ENCODE measurements at regions not wholly inside any gene's neighbourhood (a gene's known extent, or its start where the extent isn't known, plus 50 kb on each side); places are given as distances from the start of the nearest gene placed in this dataset.
"Not testable (repeated sequence)": the region's sequence is repeated elsewhere in the genome, so short reads cannot be mapped to it uniquely, and the experiment has no call there.

GRCh38 chr18:10256276-10256675 lies 198.2 kb upstream of the APCDD1 start:
- not testable (repeated sequence) for DNase-seq

- peak; percentile 37 for DNase-seq
Measured at GRCh38 chr18:10258836-10259474, 195.5 kb upstream of the APCDD1 start.

GRCh38 chr18:10259901-10260300 lies 194.5 kb upstream of the APCDD1 start:
- no peak for DNase-seq

GRCh38 chr18:10261344-10262276 lies 192.8 kb upstream of the APCDD1 start:
- peak; percentile 74 for DNase-seq

- no peak for DNase-seq
Measured at GRCh38 chr18:10262566-10262965, 191.9 kb upstream of the APCDD1 start.

- no peak for DNase-seq
Measured at GRCh38 chr18:10264260-10264659, 190.2 kb upstream of the APCDD1 start.

- DNase-seq: peak; percentile 33
Measured at GRCh38 chr18:10265560-10266333, 188.7 kb upstream of the APCDD1 start.

- DNase-seq: no peak
Measured at GRCh38 chr18:10266334-10266590, 188.2 kb upstream of the APCDD1 start.

- no peak for DNase-seq
Measured at GRCh38 chr18:10269261-10269660, 185.2 kb upstream of the APCDD1 start.

GRCh38 chr18:10270151-10270571 lies 184.3 kb upstream of the APCDD1 start:
- DNase-seq: no peak

- DNase-seq: no peak
Measured at GRCh38 chr18:10271481-10271880, 183.0 kb upstream of the APCDD1 start.

- DNase-seq: no peak
Measured at GRCh38 chr18:10274301-10274700, 180.1 kb upstream of the APCDD1 start.

GRCh38 chr18:10275486-10275885 lies 178.9 kb upstream of the APCDD1 start:
- DNase-seq: peak; percentile 70

- no peak for DNase-seq
Measured at GRCh38 chr18:10278265-10278664, 176.2 kb upstream of the APCDD1 start.

GRCh38 chr18:10279471-10279870 lies 175.0 kb upstream of the APCDD1 start:
- no peak for DNase-seq

- DNase-seq: no peak
Measured at GRCh38 chr18:10279905-10280644, 174.4 kb upstream of the APCDD1 start.

- no peak for DNase-seq
Measured at GRCh38 chr18:10284540-10285282, 169.7 kb upstream of the APCDD1 start.

GRCh38 chr18:10285283-10285640 lies 169.2 kb upstream of the APCDD1 start:
- peak; percentile 43 for DNase-seq

GRCh38 chr18:10286580-10287150 lies 167.8 kb upstream of the APCDD1 start:
- no peak for DNase-seq

- DNase-seq: peak; percentile 25
Measured at GRCh38 chr18:10289251-10289650, 165.2 kb upstream of the APCDD1 start.

GRCh38 chr18:10289951-10290637 lies 164.3 kb upstream of the APCDD1 start:
- peak; percentile 72 for DNase-seq
